Mucosa of rectum (tissue), 2 donors: ENCODE measurements at regions not wholly inside any gene's neighbourhood (a gene's known extent, or its start where the extent isn't known, plus 50 kb on each side); places are given as distances from the start of the nearest gene placed in this dataset.

Source experiments
- H3K27ac ChIP-seq, 2 donors: one replicate each; pipeline ENCODE4 v1.7.0; 2013; ENCODE audit warnings: inconsistent platforms in 2 of 2, low read depth in 2 of 2, low read length in 2 of 2
- H3K27me3 ChIP-seq, 2 donors: one replicate each; pipeline ENCODE4 v1.7.0; 2013; ENCODE audit warnings: low read length in 2 of 2; ENCODE audit not compliant: control insufficient read depth in 2 of 2, insufficient read depth in 2 of 2
- H3K36me3 ChIP-seq, 2 donors: one replicate each; pipeline ENCODE4 v1.7.0; 2013; ENCODE audit warnings: low read length in 2 of 2; ENCODE audit not compliant: control insufficient read depth in 2 of 2, insufficient read depth in 2 of 2
- H3K4me1 ChIP-seq, 2 donors: one replicate each; pipeline ENCODE4 v1.7.0; 2013; ENCODE audit warnings: low read length in 2 of 2, mild to moderate bottlenecking in 1 of 2; ENCODE audit not compliant: control insufficient read depth in 2 of 2, insufficient read depth in 2 of 2
- H3K4me3 ChIP-seq, 2 donors: one replicate each; pipeline ENCODE4 v1.7.0; 2013; ENCODE audit warnings: low read length in 2 of 2
- H3K9ac ChIP-seq, 2 donors: one replicate each; pipeline ENCODE4 v1.7.0; 2013; ENCODE audit warnings: low read length in 2 of 2, low read depth in 1 of 2, mild to moderate bottlenecking in 1 of 2
- H3K9me3 ChIP-seq, 2 donors: one replicate each; pipeline ENCODE4 v1.7.0; 2013; ENCODE audit warnings: low read length in 2 of 2; ENCODE audit not compliant: control insufficient read depth in 2 of 2
- donor health status: healthy.
- donor health status: Normal muscosa, but diverticular disease.

- Histone ChIP-seq H3K36me3 (no peaks in the 10 kb centered on the region), H3K27me3 (no peaks in the 10 kb centered on the region), H3K4me1 (no peaks in the 10 kb centered on the region), H3K9me3 (no peaks in the 10 kb centered on the region), H3K9ac (no peak overlapping the region), H3K4me3 (no peak overlapping the region), H3K27ac (no peak overlapping the region)
Measured at GRCh38 chr1:96259399-96259798, 462.2 kb upstream of the PTBP2 start.

DNA sequence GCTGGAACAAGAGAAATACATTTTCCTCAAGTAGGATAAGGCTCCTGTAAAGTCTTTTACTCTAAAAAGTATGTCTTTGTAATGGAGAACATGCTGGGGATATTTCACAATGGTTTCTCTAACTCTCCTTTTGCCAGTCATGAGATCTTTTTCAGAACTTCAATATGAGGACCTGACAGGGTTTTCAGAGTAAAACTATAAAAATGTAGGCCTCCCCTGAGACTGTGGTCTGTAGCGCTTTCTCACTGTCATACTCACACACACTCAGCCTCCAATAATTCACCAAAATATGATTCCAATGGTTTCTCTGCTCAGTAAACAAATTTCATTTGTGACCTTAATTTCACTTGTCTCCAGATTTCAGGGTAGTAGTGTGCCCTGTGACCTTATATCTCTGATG, 440.1 kb upstream of the PTBP2 start:
- Histone ChIP-seq H3K27me3 (no peaks in the 10 kb centered on the region), H3K9ac (no peak overlapping the region), H3K27ac (no peak overlapping the region)

DNA sequence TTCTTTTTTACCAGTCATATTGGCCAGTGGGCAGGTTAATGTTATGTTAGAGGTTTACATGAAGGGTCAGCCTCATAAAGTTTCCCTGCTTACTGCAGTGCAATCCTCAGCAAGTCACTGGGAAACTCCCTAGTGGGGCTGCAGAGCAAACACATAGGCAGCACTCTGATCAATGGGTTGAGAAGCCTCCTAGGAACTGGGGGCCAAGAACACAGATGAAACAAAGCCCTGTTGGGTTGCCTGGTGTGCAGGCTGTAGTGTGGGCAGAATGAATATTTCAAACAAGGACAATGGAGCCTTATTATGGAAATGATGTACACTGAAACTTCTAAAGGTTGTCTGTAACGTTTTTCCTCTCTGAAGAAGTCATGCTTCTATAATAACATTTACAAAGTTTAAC, 431.6 kb upstream of the PTBP2 start:
- no peak overlapping the region for H3K27ac ChIP-seq
- H3K9ac ChIP-seq: no peak overlapping the region
- H3K9me3 ChIP-seq: no peaks in the 10 kb centered on the region
- no peaks in the 10 kb centered on the region for H3K4me1 ChIP-seq
- H3K36me3 ChIP-seq: no peaks in the 10 kb centered on the region
- no peak overlapping the region for H3K4me3 ChIP-seq
- no peaks in the 10 kb centered on the region for H3K27me3 ChIP-seq

More for the DNA sequence above, 440.1 kb upstream of the PTBP2 start:
- H3K4me1 ChIP-seq: no peaks in the 10 kb centered on the region
- H3K9me3 ChIP-seq: peaks cover 0 to 2% of the 10 kb centered on the region in 2 donors
- H3K36me3 ChIP-seq: no peaks in the 10 kb centered on the region
- no peak overlapping the region for H3K4me3 ChIP-seq

DNA sequence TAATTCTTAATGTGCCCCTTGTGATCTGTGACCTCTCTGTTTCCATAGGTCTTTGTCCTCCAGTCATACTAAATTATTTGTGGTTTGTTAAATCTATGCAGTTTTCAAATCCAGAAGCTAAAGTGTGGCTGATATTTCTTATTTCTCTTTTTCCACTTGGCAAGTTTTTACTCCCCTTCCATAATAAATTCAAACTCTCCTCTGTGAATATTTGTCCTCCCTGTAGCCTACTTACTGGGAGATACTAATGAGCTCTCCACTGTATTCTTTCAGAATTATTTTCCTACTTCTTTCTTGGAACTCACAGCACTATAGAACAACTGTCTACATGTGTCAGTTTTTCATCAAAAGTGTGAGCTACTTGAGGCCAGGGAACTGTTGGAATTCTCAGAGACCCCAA, 430.8 kb upstream of the PTBP2 start:
- Histone ChIP-seq H3K27me3 (no peaks in the 10 kb centered on the region), H3K9me3 (no peaks in the 10 kb centered on the region), H3K9ac (no peak overlapping the region), H3K4me1 (no peaks in the 10 kb centered on the region), H3K36me3 (no peaks in the 10 kb centered on the region), H3K27ac (no peak overlapping the region), H3K4me3 (no peak overlapping the region)

DNA sequence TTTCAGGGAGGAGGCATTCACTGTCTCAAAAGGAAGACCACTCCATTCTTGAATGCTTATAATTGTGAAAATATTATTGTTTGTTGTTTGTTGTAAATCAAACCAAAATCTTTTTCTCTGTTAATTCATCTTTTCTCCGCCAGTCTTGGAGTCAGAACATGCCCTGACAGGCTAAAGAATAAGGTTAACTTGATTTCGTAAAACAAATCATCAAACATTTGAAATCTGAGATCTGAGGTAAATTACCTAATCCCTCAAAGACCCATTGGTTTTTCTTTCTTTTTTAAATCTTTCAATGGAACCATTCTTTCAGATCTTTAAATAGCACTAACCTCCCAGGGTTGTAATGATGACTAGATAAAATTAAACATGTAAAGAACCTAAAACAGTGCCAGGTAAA, 430.1 kb upstream of the PTBP2 start:
- H3K4me3 ChIP-seq: no peak overlapping the region
- H3K27me3 ChIP-seq: no peaks in the 10 kb centered on the region
- no peaks in the 10 kb centered on the region for H3K36me3 ChIP-seq
- no peaks in the 10 kb centered on the region for H3K4me1 ChIP-seq
- no peak overlapping the region for H3K9ac ChIP-seq
- no peak overlapping the region for H3K27ac ChIP-seq
- no peaks in the 10 kb centered on the region for H3K9me3 ChIP-seq

- Histone ChIP-seq H3K36me3 (no peaks in the 10 kb centered on the region), H3K9ac (no peak overlapping the region), H3K4me3 (no peak overlapping the region), H3K4me1 (no peaks in the 10 kb centered on the region), H3K9me3 (no peaks in the 10 kb centered on the region), H3K27me3 (no peaks in the 10 kb centered on the region), H3K27ac (no peak overlapping the region)
Measured at GRCh38 chr1:96292141-96292540, 429.4 kb upstream of the PTBP2 start.

- Histone ChIP-seq H3K36me3 (no peaks in the 10 kb centered on the region), H3K27ac (no peak overlapping the region), H3K4me1 (no peaks in the 10 kb centered on the region), H3K27me3 (no peaks in the 10 kb centered on the region), H3K9me3 (no peaks in the 10 kb centered on the region), H3K9ac (no peak overlapping the region), H3K4me3 (no peak overlapping the region)
Measured at GRCh38 chr1:96296991-96297390, 424.6 kb upstream of the PTBP2 start.

GRCh38 chr1:96306809-96307560, 414.6 kb upstream of the PTBP2 start:
- H3K27ac ChIP-seq: no peak overlapping the region

GRCh38 chr1:96308314-96308713, 413.3 kb upstream of the PTBP2 start:
- Histone ChIP-seq H3K4me1 (no peaks in the 10 kb centered on the region), H3K9me3 (no peaks in the 10 kb centered on the region)

More at GRCh38 chr1:96306809-96307560, 414.6 kb upstream of the PTBP2 start:
- H3K4me3 ChIP-seq: no peak overlapping the region
- H3K4me1 ChIP-seq: no peaks in the 10 kb centered on the region
- H3K9ac ChIP-seq: no peak overlapping the region
- H3K9me3 ChIP-seq: no peaks in the 10 kb centered on the region
- H3K36me3 ChIP-seq: no peaks in the 10 kb centered on the region
- no peaks in the 10 kb centered on the region for H3K27me3 ChIP-seq

GRCh38 chr1:96309783-96310182, 411.8 kb upstream of the PTBP2 start:
- H3K36me3 ChIP-seq: no peaks in the 10 kb centered on the region
- H3K4me3 ChIP-seq: no peak overlapping the region
- H3K27me3 ChIP-seq: no peaks in the 10 kb centered on the region
- no peaks in the 10 kb centered on the region for H3K9me3 ChIP-seq
- no peaks in the 10 kb centered on the region for H3K4me1 ChIP-seq
- no peak overlapping the region for H3K9ac ChIP-seq
- H3K27ac ChIP-seq: no peak overlapping the region

More at GRCh38 chr1:96308314-96308713, 413.3 kb upstream of the PTBP2 start:
- no peak overlapping the region for H3K27ac ChIP-seq
- H3K9ac ChIP-seq: no peak overlapping the region
- no peaks in the 10 kb centered on the region for H3K36me3 ChIP-seq
- no peaks in the 10 kb centered on the region for H3K27me3 ChIP-seq
- H3K4me3 ChIP-seq: no peak overlapping the region
